HEK293T (cell line): ENCODE measurements at regions not wholly inside any gene's neighbourhood (a gene's known extent, or its start where the extent isn't known, plus 50 kb on each side); places are given as distances from the start of the nearest gene placed in this dataset.

ENCODE experiments used
- CTCF ChIA-PET: fragments of 350-600 bp; formaldehyde crosslinking; extraction: SDS; loops from one replicate; lab custom pipeline; 2021; ENCODE audit warnings: antibody characterized with exemption, inconsistent platforms; lab: Yijun Ruan, JAX
- POLR2A ChIA-PET: fragments of 350-600 bp; formaldehyde crosslinking; extraction: SDS; loops from one replicate; lab custom pipeline; 2020; ENCODE audit warnings: antibody characterized with exemption, inconsistent platforms; lab: Yijun Ruan, JAX
- DNase-seq: peaks from one replicate; pipeline ENCODE4 v3.0.0; 2012; ENCODE audit warnings: mixed read lengths; ENCODE audit errors: extremely low spot score
- ARNT ChIP-seq: fragments of 450-650 bp; IDR thresholded peaks from 2 replicates; pipeline ENCODE4 v1.6.1; 2017; ENCODE audit warnings: mild to moderate bottlenecking
- BHLHE40 ChIP-seq: fragments of 450-650 bp; IDR thresholded peaks from 2 replicates; pipeline ENCODE4 v1.6.1; 2016; ENCODE audit warnings: mild to moderate bottlenecking, moderate library complexity, borderline replicate concordance
- CTBP1 ChIP-seq: fragments of 450-650 bp; IDR thresholded peaks from 2 replicates; pipeline ENCODE4 v1.6.1; 2016; ENCODE audit warnings: borderline replicate concordance
- ELF4 ChIP-seq: fragments of 450-650 bp; IDR thresholded peaks from 2 replicates; pipeline ENCODE4 v1.6.1; 2017; ENCODE audit warnings: antibody characterized with exemption
- FOXA1 ChIP-seq: fragments of 450-650 bp; IDR thresholded peaks from 2 replicates; pipeline ENCODE4 v1.6.1; 2016; ENCODE audit warnings: mild to moderate bottlenecking
- FOXK2 ChIP-seq: fragments of 450-650 bp; IDR thresholded peaks from 2 replicates; pipeline ENCODE4 v1.6.1; 2016; ENCODE audit warnings: mild to moderate bottlenecking
- FOXM1 ChIP-seq: fragments of 450-650 bp; IDR thresholded peaks from 2 replicates; pipeline ENCODE4 v1.6.1; 2017; ENCODE audit warnings: mild to moderate bottlenecking, borderline replicate concordance
- HDGF ChIP-seq: fragments of 450-650 bp; IDR thresholded peaks from 2 replicates; pipeline ENCODE4 v1.6.1; 2017; ENCODE audit warnings: antibody characterized with exemption, borderline replicate concordance
- L3MBTL2 ChIP-seq: fragments of 450-650 bp; conservative IDR thresholded peaks from 2 replicates; pipeline ENCODE4 v1.6.1; 2016; ENCODE audit warnings: mild to moderate bottlenecking
- LEF1 ChIP-seq: fragments of 450-650 bp; IDR thresholded peaks from 2 replicates; pipeline ENCODE4 v1.6.1; 2017; ENCODE audit warnings: mild to moderate bottlenecking, borderline replicate concordance
- NFRKB ChIP-seq: fragments of 450-650 bp; IDR thresholded peaks from 2 replicates; pipeline ENCODE4 v1.6.1; 2016; ENCODE audit warnings: mild to moderate bottlenecking, moderate library complexity
- SP1 ChIP-seq: fragments of 450-650 bp; IDR thresholded peaks from 2 replicates; pipeline ENCODE4 v1.6.1; 2017
- SUZ12 ChIP-seq: fragments of 450-650 bp; IDR thresholded peaks from 2 replicates; pipeline ENCODE4 v1.6.1; 2016; ENCODE audit warnings: mild to moderate bottlenecking
- TARDBP ChIP-seq: fragments of 450-650 bp; IDR thresholded peaks from 2 replicates; pipeline ENCODE4 v1.6.1; 2016
- ZNF384 ChIP-seq: fragments of 450-650 bp; IDR thresholded peaks from 2 replicates; pipeline ENCODE4 v1.6.1; 2016
- TF ChIP-seq, protein P1 (sequence below): fragments of 450-650 bp; IDR thresholded peaks from 2 replicates; pipeline ENCODE4 v1.6.1; 2016

DNA sequence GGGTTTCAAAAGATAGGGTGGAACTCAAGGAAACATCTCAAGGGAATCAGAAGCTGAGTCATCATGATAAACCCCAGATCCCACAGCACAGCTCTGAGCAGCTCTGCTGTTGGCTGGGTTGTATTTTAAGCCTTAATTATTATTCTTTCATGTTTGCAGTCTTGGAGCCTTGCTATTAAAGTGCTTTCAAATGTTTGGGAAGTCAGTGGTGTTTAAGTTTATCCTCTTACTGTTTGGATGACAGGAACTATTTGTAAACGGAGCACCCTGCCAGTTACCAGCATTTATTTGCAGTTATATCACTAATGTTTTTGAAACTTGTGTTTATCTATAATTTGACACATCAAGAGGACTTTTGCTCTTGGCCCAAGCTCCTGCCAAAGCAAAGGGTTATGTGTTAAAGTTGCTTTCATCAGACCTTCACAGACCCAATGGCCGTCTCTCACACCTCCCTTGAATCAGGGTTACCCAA, 141.1 kb upstream of the SPDL1 start:
- no peak for DNase-seq
- TF ChIP-seq FOXK2, result no peak
- no peak for TF ChIP-seq ARNT
- no peak for TF ChIP-seq TARDBP
- no peak for TF ChIP-seq CTBP1
- TF ChIP-seq FOXM1, result no peak
- no peak for TF ChIP-seq ELF4
- TF ChIP-seq L3MBTL2, result no peak
- ChIA-PET CTCF (no interaction called here), POLR2A (interaction anchor here (1.2 kb wide), 1 partner anchor 16 kb away, joined by 3 read pairs; no protein-coding TSS in a partner anchor)

DNA sequence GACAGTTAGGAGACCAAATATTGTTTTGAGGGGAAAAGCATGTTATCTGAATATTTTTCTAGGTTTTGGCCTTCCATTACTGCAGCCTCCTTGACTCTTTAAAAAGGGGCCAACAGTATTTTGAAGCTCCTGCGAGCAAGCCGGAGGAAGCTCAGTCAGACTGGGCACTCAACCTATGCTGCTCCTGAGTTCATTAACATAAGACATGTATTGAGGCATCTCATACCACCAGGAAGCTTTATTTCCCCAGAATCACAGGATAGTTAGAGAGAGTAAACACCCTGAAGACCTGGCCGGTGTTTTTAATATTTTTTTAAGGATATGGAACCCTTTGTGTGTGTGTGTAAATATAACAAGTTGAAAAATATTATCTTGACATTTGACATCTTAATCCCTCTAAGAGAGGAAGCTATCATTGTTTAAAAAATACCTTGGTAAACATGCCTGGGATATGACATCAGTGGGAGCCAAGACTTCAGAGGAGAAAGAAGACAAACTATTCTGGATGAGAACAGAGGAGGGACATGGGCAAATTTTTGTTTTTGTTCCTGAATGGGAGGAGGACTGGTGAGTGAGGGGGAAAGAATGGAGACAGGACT, 139.3 kb upstream of the SLIT3 start:
- ChIA-PET CTCF (no interaction called here), POLR2A (no interaction called here)
- DNase-seq, result no peak
- TF ChIP-seq, protein P1, sequence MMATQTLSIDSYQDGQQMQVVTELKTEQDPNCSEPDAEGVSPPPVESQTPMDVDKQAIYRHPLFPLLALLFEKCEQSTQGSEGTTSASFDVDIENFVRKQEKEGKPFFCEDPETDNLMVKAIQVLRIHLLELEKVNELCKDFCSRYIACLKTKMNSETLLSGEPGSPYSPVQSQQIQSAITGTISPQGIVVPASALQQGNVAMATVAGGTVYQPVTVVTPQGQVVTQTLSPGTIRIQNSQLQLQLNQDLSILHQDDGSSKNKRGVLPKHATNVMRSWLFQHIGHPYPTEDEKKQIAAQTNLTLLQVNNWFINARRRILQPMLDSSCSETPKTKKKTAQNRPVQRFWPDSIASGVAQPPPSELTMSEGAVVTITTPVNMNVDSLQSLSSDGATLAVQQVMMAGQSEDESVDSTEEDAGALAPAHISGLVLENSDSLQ, result no peak
- TF ChIP-seq NFRKB (no peak), SP1 (no peak), FOXM1 (no peak), CTBP1 (no peak), HDGF (no peak), ELF4 (no peak), BHLHE40 (no peak), TARDBP (no peak), FOXA1 (no peak), ZNF384 (no peak), FOXK2 (no peak), ARNT (no peak), L3MBTL2 (no peak), LEF1 (no peak), SUZ12 (no peak)

DNA sequence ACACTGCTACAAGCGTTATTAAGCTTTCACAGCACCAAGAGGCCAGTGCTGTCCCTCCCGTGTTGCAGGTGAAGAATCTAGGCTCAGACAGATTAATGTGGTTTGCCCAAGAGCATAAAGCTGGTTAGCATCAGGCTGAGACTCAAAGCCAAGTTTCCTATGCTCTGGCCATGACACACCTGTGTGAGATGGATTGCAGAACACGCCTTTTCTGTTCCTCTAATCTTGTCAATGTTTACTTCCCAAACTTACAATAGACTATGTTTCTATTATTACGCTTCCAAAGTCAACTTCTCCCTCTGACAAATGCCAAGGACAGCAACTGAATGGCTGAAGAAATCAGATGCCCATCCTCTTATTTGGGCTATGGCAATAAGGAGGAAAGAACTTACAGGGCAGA, 138.4 kb upstream of the SLIT3 start:
- CTCF ChIA-PET, result no interaction called here
- POLR2A ChIA-PET, result no interaction called here
- no peak for DNase-seq
- TF ChIP-seq CTBP1 (no peak), L3MBTL2 (no peak), LEF1 (no peak), HDGF (no peak), FOXM1 (no peak), BHLHE40 (no peak), NFRKB (no peak), SUZ12 (no peak), SP1 (no peak), FOXA1 (no peak)

DNA sequence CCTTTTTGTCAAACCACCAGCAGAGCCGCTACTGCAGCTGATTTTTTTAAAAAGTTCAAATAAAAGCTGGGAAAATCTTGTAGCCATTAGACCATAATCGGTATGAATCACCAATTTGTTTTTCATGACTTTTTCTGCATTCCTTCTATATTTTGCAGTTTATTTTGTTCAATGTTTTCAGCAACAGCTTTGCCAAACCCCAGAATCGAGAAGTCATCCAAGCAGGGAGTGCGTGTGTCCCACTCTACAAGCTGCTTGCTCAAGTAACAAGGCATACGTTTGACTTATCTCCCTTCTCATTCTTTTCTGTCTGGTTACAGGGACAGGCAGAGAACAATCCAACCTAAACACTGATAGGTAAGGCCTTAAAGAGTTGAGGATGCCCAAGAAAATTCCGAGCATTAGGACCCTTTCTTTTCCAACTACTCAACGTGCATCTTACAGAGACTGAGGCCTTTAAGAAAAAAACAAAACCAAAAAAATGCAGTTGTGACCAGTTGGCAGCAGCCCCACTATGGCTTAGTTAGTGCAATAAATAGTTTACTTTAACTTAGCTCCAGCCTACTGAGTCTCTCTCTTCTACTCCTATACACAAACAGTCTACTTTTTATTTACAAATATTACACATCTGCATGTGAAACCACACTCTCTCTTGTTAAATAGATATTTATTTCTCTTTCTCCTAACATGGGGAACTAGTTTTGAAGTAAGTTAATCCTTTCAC, 134.7 kb upstream of the SLIT3 start:
- ChIA-PET POLR2A (no interaction called here), CTCF (no interaction called here)
- TF ChIP-seq L3MBTL2 (no peak), ELF4 (no peak), NFRKB (no peak), LEF1 (no peak), ARNT (no peak), FOXM1 (no peak), SP1 (no peak), CTBP1 (no peak)
- DNase-seq, result no peak

DNA sequence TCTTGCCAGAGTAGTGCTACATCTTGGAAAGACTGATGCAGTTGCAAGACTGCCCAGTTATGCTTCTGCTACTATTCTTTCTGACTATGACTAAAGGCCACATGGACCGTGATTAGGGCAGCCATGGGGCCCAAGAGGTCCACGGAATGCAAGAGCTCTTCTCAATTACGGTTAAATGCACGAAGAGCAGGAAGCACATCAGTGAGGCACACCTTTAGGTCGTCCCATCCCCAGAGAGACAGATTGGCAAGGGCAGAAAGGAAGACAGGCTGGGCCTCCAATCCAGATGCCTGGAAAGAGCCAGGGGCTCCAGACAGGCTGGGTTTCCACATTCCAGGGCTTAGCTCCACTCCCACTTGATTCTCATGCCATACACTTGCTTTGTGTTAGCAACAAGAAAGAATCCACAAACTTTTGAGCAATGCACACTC, 132.3 kb upstream of the SLIT3 start:
- DNase-seq, result no peak
- ChIA-PET CTCF (no interaction called here), POLR2A (no interaction called here)
- TF ChIP-seq, protein P1, result no peak
- no peak for TF ChIP-seq HDGF
- no peak for TF ChIP-seq FOXM1
- TF ChIP-seq FOXA1, result no peak
- no peak for TF ChIP-seq ZNF384
- no peak for TF ChIP-seq SP1

DNA sequence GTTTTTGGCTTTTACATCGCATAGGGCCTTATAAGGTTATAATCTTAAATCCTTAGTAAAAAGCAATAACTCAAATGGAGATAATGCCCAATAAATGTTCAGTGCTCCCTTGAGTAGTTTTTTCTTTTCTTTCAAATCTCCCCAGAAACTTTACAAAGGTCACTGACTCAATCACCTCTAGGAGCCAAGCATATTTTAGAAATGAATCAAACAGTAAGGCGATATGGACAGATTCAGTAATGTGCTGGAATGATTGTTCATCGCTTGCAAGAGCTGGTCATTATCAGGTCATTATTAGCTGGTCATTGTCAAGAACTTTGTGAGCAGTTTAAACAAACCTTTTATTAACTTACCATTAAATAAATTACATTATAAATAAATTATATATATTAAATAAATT, 130.4 kb upstream of the SLIT3 start:
- CTCF ChIA-PET, result no interaction called here
- no peak for DNase-seq
- no peak for TF ChIP-seq CTBP1
- TF ChIP-seq ELF4, result no peak
- TF ChIP-seq, protein P1, result no peak
- TF ChIP-seq FOXK2, result no peak
- POLR2A ChIA-PET, result no interaction called here
